GM12878 (cell line): ENCODE measurements at regions not wholly inside any gene's neighbourhood (a gene's known extent, or its start where the extent isn't known, plus 50 kb on each side); places are given as distances from the start of the nearest gene placed in this dataset.

Source experiments
- ATAC-seq: fragments of 200-7000 bp; cut with Tn5 transposase; 3 replicates; pipeline ENCODE4 v1.9.1; 2020; ENCODE audit warnings: mild to moderate bottlenecking, moderate library complexity
- BruUV-seq: library from RNA; stranded (reverse); fragments of 400-500 nt; replicated peaks from 2 replicates; lab custom pipeline; 2021; lab: Mats Ljungman, UMichigan
- CTCF ChIA-PET: fragments of 300-600 bp; sonication (Branson Sonifier 250); formaldehyde crosslinking; extraction: SDS; loops from one replicate; lab custom pipeline; 2021; ENCODE audit warnings: inconsistent platforms; lab: Yijun Ruan, JAX
- POLR2A ChIA-PET: fragments of 350-600 bp; formaldehyde crosslinking; extraction: SDS; loops from one replicate; lab custom pipeline; 2021; ENCODE audit warnings: inconsistent platforms; lab: Charles Lee
- RAD21 ChIA-PET: fragments of 300-600 bp; sonication (Branson Sonifier 250); formaldehyde crosslinking; loops from one replicate; lab custom pipeline; 2023; ENCODE audit warnings: antibody characterized with exemption; ENCODE audit not compliant: unreplicated experiment; lab: Charles Lee
- SMC1A ChIA-PET: fragments of 300-600 bp; sonication (Branson Sonifier 250); formaldehyde crosslinking; loops from one replicate; lab custom pipeline; 2023; ENCODE audit not compliant: unreplicated experiment, uncharacterized antibody; lab: Charles Lee
- DNase-seq: peaks from one replicate; pipeline ENCODE4 v3.0.0-alpha.2; 2011; ENCODE audit warnings: low read depth, low spot score
- FAIRE-seq: peaks from 3 replicates; lab custom pipeline; 2011; peaks lifted over from hg19 to GRCh38; lab: Jason Lieb, UNC
- H2AFZ ChIP-seq: 2 replicates; pipeline ENCODE4 v1.6.0; 2011; ENCODE audit warnings: low read depth, low read length, control low read depth; ENCODE audit not compliant: control insufficient read depth
- H3K27ac ChIP-seq: 2 replicates; pipeline ENCODE4 v1.5.1; 2011; ENCODE audit warnings: control low read depth; ENCODE audit not compliant: control insufficient read depth, insufficient read depth
- H3K27me3 ChIP-seq, 2 experiments: replicated peaks in 1 of 2; 2 replicates each; pipeline versions ENCODE4 v1.6.0 to v1.6.1; 2011; ENCODE audit warnings: low read length in 1 of 2; ENCODE audit not compliant: control insufficient read depth in 2 of 2, insufficient read depth in 2 of 2
- H3K36me3 ChIP-seq, 2 experiments: 2 replicates each; pipeline ENCODE4 v1.5.1; 2011; ENCODE audit warnings: low read length in 1 of 2; ENCODE audit not compliant: control insufficient read depth in 2 of 2, insufficient read depth in 2 of 2
- H3K4me1 ChIP-seq: 2 replicates; pipeline ENCODE4 v1.6.1; 2011; ENCODE audit warnings: mild to moderate bottlenecking, low read length, moderate library complexity, mixed read lengths; ENCODE audit not compliant: control insufficient read depth, insufficient read depth
- H3K4me2 ChIP-seq: 2 replicates; pipeline ENCODE4 v1.6.0; 2011; ENCODE audit warnings: control low read depth; ENCODE audit not compliant: control insufficient read depth, insufficient read depth
- H3K4me3 ChIP-seq: fragments of 200-600 bp; sonication (generic); 2 replicates; pipeline ENCODE4 v1.5.1; 2016
- H3K79me2 ChIP-seq: 2 replicates; pipeline ENCODE4 v1.6.0; 2011; ENCODE audit warnings: low read length; ENCODE audit not compliant: control insufficient read depth, insufficient read depth
- H3K9ac ChIP-seq: 2 replicates; pipeline ENCODE4 v1.8.0; 2011; ENCODE audit warnings: low read length, control low read depth, mixed read lengths; ENCODE audit not compliant: control insufficient read depth, insufficient read depth
- H3K9me3 ChIP-seq: replicated peaks from 3 replicates; pipeline ENCODE4 v1.5.1; 2011; ENCODE audit warnings: mild to moderate bottlenecking, low read length; ENCODE audit not compliant: control insufficient read depth, insufficient read depth
- H4K20me1 ChIP-seq: 2 replicates; pipeline ENCODE4 v1.6.0; 2011; ENCODE audit not compliant: control insufficient read depth, insufficient read depth
- ATF3 ChIP-seq: IDR thresholded peaks from 2 replicates; pipeline ENCODE4 v1.6.1; 2011; ENCODE audit warnings: low read depth, mild to moderate bottlenecking, low read length, moderate library complexity, borderline replicate concordance; ENCODE audit errors: extremely low read depth
- CBX5 ChIP-seq: sonication (generic); IDR thresholded peaks from 2 replicates; pipeline ENCODE4 v1.6.1; 2016; ENCODE audit warnings: low read depth, moderate library complexity, mild to moderate bottlenecking, inconsistent platforms
- CHD1 ChIP-seq: IDR thresholded peaks from 2 replicates; pipeline ENCODE4 v1.6.1; 2012; ENCODE audit warnings: low read depth, low read length, improper control_type of control experiment
- FOXK2 ChIP-seq: fragments of 450-650 bp; IDR thresholded peaks from 2 replicates; pipeline ENCODE4 v1.6.1; 2017; ENCODE audit warnings: mild to moderate bottlenecking, moderate library complexity
- ZNF384 ChIP-seq: IDR thresholded peaks from 2 replicates; pipeline ENCODE4 v1.6.1; 2012; ENCODE audit warnings: low read depth, mild to moderate bottlenecking, low read length, improper control_type of control experiment, borderline replicate concordance
- WGBS: methylation state at CpG from one replicate; pipeline ENCODE4 v1.1.6; 2016; ENCODE audit warnings: low lambda C conversion rate; ENCODE audit not compliant: insufficient replicate concordance, insufficient coverage; ENCODE audit errors: missing lambda C conversion rate; 5-methylcytosine and 5-hydroxymethylcytosine counted together
- in situ Hi-C: fragments of 300-500 bp; cut with MboI; formaldehyde crosslinking; loops from 9 replicates; pipeline ENCODE4 v1.14.3; 2018; ENCODE audit warnings: mixed read lengths
- intact Hi-C: fragments of 100-400 bp; cut with micrococcal nuclease; formaldehyde crosslinking; loops from one replicate; pipeline ENCODE4 v1.14.2; 2022; ENCODE audit not compliant: unreplicated experiment
- TF ChIP-seq, protein P1 (sequence below): IDR thresholded peaks from 2 replicates; pipeline ENCODE4 v1.6.1; 2011; ENCODE audit warnings: mild to moderate bottlenecking, low read depth, low read length, moderate library complexity; ENCODE audit not compliant: insufficient replicate concordance
- TF ChIP-seq, protein P2 (sequence below): fragments of 450-650 bp; IDR thresholded peaks from 2 replicates; pipeline ENCODE4 v1.6.1; 2017; ENCODE audit warnings: mild to moderate bottlenecking, moderate library complexity
- TF ChIP-seq, protein P3 (sequence below): fragments of 450-650 bp; IDR thresholded peaks from 2 replicates; pipeline ENCODE4 v1.6.1; 2018; ENCODE audit warnings: borderline replicate concordance, mild to moderate bottlenecking; ENCODE audit not compliant: partially characterized antibody

DNA sequence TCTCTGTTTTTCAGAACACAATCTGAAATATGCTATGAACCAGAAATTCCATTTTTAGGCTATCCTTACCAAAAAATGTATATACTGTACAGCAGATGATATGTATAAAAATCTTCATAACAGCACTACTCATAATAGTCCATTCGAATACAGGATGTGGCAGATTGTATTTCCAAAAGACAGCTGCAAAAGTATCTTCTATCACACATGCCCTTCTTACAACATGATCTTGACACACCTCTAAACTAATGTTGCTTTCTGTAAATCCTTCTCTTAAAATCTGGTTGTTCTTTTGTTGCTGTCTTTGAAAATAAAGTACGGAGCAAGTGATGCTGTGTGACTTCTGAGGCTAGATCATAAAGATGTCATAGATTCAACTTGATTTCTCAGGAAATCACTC is 409.9 kb upstream of the LUZP2 start:
- DNase-seq = no peak
- Histone ChIP-seq H3K9ac (no peak overlapping the region), H3K27me3 (no peaks in the 10 kb centered on the region), H3K4me2 (no peak overlapping the region), H3K79me2 (no peaks in the 10 kb centered on the region), H3K36me3 (no peaks in the 10 kb centered on the region), H3K4me1 (no peaks in the 10 kb centered on the region), H4K20me1 (no peaks in the 10 kb centered on the region), H2AFZ (no peak overlapping the region), H3K27ac (no peak overlapping the region), H3K9me3 (no peaks in the 10 kb centered on the region), H3K4me3 (no peak overlapping the region)
- no peak for FAIRE-seq
- ATAC-seq = no peak
- in situ Hi-C loops (no loop called here), intact Hi-C loops (no loop called here)
- RAD21 ChIA-PET = no interaction called here
- CTCF ChIA-PET = no interaction called here
- POLR2A ChIA-PET = no interaction called here
- TF ChIP-seq FOXK2 = no peak
- TF ChIP-seq CHD1 = no peak
- no peak for TF ChIP-seq ZNF384
- TF ChIP-seq, protein P1, sequence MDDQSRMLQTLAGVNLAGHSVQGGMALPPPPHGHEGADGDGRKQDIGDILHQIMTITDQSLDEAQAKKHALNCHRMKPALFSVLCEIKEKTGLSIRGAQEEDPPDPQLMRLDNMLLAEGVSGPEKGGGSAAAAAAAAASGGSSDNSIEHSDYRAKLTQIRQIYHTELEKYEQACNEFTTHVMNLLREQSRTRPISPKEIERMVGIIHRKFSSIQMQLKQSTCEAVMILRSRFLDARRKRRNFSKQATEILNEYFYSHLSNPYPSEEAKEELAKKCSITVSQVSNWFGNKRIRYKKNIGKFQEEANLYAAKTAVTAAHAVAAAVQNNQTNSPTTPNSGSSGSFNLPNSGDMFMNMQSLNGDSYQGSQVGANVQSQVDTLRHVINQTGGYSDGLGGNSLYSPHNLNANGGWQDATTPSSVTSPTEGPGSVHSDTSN = no peak
- TF ChIP-seq, protein P2, sequence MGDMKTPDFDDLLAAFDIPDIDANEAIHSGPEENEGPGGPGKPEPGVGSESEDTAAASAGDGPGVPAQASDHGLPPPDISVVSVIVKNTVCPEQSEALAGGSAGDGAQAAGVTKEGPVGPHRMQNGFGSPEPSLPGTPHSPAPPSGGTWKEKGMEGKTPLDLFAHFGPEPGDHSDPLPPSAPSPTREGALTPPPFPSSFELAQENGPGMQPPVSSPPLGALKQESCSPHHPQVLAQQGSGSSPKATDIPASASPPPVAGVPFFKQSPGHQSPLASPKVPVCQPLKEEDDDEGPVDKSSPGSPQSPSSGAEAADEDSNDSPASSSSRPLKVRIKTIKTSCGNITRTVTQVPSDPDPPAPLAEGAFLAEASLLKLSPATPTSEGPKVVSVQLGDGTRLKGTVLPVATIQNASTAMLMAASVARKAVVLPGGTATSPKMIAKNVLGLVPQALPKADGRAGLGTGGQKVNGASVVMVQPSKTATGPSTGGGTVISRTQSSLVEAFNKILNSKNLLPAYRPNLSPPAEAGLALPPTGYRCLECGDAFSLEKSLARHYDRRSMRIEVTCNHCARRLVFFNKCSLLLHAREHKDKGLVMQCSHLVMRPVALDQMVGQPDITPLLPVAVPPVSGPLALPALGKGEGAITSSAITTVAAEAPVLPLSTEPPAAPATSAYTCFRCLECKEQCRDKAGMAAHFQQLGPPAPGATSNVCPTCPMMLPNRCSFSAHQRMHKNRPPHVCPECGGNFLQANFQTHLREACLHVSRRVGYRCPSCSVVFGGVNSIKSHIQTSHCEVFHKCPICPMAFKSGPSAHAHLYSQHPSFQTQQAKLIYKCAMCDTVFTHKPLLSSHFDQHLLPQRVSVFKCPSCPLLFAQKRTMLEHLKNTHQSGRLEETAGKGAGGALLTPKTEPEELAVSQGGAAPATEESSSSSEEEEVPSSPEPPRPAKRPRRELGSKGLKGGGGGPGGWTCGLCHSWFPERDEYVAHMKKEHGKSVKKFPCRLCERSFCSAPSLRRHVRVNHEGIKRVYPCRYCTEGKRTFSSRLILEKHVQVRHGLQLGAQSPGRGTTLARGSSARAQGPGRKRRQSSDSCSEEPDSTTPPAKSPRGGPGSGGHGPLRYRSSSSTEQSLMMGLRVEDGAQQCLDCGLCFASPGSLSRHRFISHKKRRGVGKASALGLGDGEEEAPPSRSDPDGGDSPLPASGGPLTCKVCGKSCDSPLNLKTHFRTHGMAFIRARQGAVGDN = no peak
- TF ChIP-seq CBX5 = no peak
- TF ChIP-seq ATF3 = no peak
- TF ChIP-seq, protein P3, sequence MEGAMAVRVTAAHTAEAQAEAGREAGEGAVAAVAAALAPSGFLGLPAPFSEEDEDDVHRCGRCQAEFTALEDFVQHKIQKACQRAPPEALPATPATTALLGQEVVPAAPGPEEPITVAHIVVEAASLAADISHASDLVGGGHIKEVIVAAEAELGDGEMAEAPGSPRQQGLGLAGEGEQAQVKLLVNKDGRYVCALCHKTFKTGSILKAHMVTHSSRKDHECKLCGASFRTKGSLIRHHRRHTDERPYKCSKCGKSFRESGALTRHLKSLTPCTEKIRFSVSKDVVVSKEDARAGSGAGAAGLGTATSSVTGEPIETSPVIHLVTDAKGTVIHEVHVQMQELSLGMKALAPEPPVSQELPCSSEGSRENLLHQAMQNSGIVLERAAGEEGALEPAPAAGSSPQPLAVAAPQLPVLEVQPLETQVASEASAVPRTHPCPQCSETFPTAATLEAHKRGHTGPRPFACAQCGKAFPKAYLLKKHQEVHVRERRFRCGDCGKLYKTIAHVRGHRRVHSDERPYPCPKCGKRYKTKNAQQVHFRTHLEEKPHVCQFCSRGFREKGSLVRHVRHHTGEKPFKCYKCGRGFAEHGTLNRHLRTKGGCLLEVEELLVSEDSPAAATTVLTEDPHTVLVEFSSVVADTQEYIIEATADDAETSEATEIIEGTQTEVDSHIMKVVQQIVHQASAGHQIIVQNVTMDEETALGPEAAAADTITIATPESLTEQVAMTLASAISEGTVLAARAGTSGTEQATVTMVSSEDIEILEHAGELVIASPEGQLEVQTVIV = no peak
- BruUV-seq = no TSS peak
- 0% methylated on average over 2 of the region's 2 CpGs for WGBS
- SMC1A ChIA-PET = no interaction called here
